HEK293 (cell line): ENCODE measurements at regions not wholly inside any gene's neighbourhood (a gene's known extent, or its start where the extent isn't known, plus 50 kb on each side); places are given as distances from the start of the nearest gene placed in this dataset.
A peak's percentile ranks its signal among the peaks of the same experiment; 100 is the strongest.

Experiments
- BCL11A ChIP-seq: fragments of 450-650 bp; formaldehyde crosslinking; IDR thresholded peaks from 2 replicates; pipeline ENCODE4 v1.5.1; 2016; ENCODE audit warnings: low read depth, missing biosample characterization, missing genetic modification characterization
- FEZF1 ChIP-seq: fragments of 450-650 bp; formaldehyde crosslinking; IDR thresholded peaks from 2 replicates; pipeline ENCODE4 v1.5.1; 2016; ENCODE audit warnings: missing biosample characterization, missing genetic modification characterization
- GLI4 ChIP-seq: fragments of 450-650 bp; formaldehyde crosslinking; IDR thresholded peaks from 2 replicates; pipeline ENCODE4 v1.5.1; 2016; ENCODE audit warnings: missing biosample characterization, missing genetic modification characterization
- HOXA7 ChIP-seq: sonication (generic); formaldehyde crosslinking; IDR thresholded peaks from 2 replicates; pipeline ENCODE4 v1.8.1; 2022; ENCODE audit warnings: missing genetic modification reagents, borderline replicate concordance
- PATZ1 ChIP-seq: fragments of 450-650 bp; formaldehyde crosslinking; IDR thresholded peaks from 2 replicates; pipeline ENCODE4 v1.5.1; 2016; ENCODE audit warnings: missing biosample characterization, missing genetic modification characterization
- RBAK ChIP-seq: fragments of 450-650 bp; formaldehyde crosslinking; IDR thresholded peaks from 2 replicates; pipeline ENCODE4 v1.5.1; 2016; ENCODE audit warnings: missing biosample characterization, missing genetic modification characterization
- TCF7L2 ChIP-seq: IDR thresholded peaks from 2 replicates; pipeline ENCODE4 v1.6.1; 2011; ENCODE audit warnings: low read depth, mild to moderate bottlenecking, inconsistent platforms, low read length, moderate library complexity, borderline replicate concordance
- ZBTB48 ChIP-seq: fragments of 450-650 bp; formaldehyde crosslinking; IDR thresholded peaks from 2 replicates; pipeline ENCODE4 v1.5.1; 2016; ENCODE audit warnings: missing biosample characterization, missing genetic modification characterization
- ZBTB49 ChIP-seq: fragments of 450-650 bp; formaldehyde crosslinking; IDR thresholded peaks from 2 replicates; pipeline ENCODE4 v1.5.1; 2016; ENCODE audit warnings: missing biosample characterization, missing genetic modification characterization, low read depth
- ZFP41 ChIP-seq: fragments of 450-650 bp; formaldehyde crosslinking; IDR thresholded peaks from 2 replicates; pipeline ENCODE4 v1.5.1; 2016; ENCODE audit warnings: missing biosample characterization, missing genetic modification characterization, borderline replicate concordance
- ZNF140 ChIP-seq: fragments of 450-650 bp; formaldehyde crosslinking; IDR thresholded peaks from 2 replicates; pipeline ENCODE4 v1.5.1; 2016; ENCODE audit warnings: missing biosample characterization, missing genetic modification characterization
- ZNF157 ChIP-seq: fragments of 450-650 bp; formaldehyde crosslinking; IDR thresholded peaks from 2 replicates; pipeline ENCODE4 v1.5.1; 2016; ENCODE audit warnings: missing biosample characterization, missing genetic modification characterization
- ZNF169 ChIP-seq: fragments of 450-650 bp; formaldehyde crosslinking; IDR thresholded peaks from 2 replicates; pipeline ENCODE4 v1.5.1; 2016; ENCODE audit warnings: missing biosample characterization, missing genetic modification characterization
- ZNF174 ChIP-seq: fragments of 450-650 bp; formaldehyde crosslinking; IDR thresholded peaks from 2 replicates; pipeline ENCODE4 v1.5.0; 2017; ENCODE audit warnings: missing biosample characterization, mild to moderate bottlenecking, missing genetic modification characterization
- ZNF175 ChIP-seq: fragments of 450-650 bp; formaldehyde crosslinking; IDR thresholded peaks from 2 replicates; pipeline ENCODE4 v1.5.1; 2016; ENCODE audit warnings: missing biosample characterization, missing genetic modification characterization
- ZNF211 ChIP-seq: fragments of 450-650 bp; formaldehyde crosslinking; IDR thresholded peaks from 2 replicates; pipeline ENCODE4 v1.5.1; 2016; ENCODE audit warnings: low read depth, missing biosample characterization, missing genetic modification characterization
- ZNF23 ChIP-seq: fragments of 450-650 bp; formaldehyde crosslinking; IDR thresholded peaks from 2 replicates; pipeline ENCODE4 v1.5.1; 2016; ENCODE audit warnings: missing biosample characterization, missing genetic modification characterization, borderline replicate concordance
- ZNF350 ChIP-seq: fragments of 450-650 bp; formaldehyde crosslinking; IDR thresholded peaks from 2 replicates; pipeline ENCODE4 v1.5.0; 2017; ENCODE audit warnings: missing biosample characterization, mild to moderate bottlenecking, missing genetic modification characterization
- ZNF37A ChIP-seq: fragments of 450-650 bp; IDR thresholded peaks from 2 replicates; pipeline ENCODE4 v1.5.1; 2018; ENCODE audit warnings: missing biosample characterization, missing genetic modification characterization
- ZNF423 ChIP-seq: fragments of 450-650 bp; formaldehyde crosslinking; IDR thresholded peaks from 2 replicates; pipeline ENCODE4 v1.5.1; 2016; ENCODE audit warnings: missing biosample characterization, missing genetic modification characterization
- ZNF549 ChIP-seq: fragments of 450-650 bp; IDR thresholded peaks from 2 replicates; pipeline ENCODE4 v1.5.1; 2018; ENCODE audit warnings: missing biosample characterization, missing genetic modification characterization, mild to moderate bottlenecking, inconsistent platforms, moderate library complexity
- ZNF558 ChIP-seq: fragments of 450-650 bp; formaldehyde crosslinking; IDR thresholded peaks from 2 replicates; pipeline ENCODE4 v1.5.1; 2016; ENCODE audit warnings: missing biosample characterization, missing genetic modification characterization
- ZNF560 ChIP-seq: fragments of 450-650 bp; formaldehyde crosslinking; IDR thresholded peaks from 2 replicates; pipeline ENCODE4 v1.5.1; 2017; ENCODE audit warnings: missing biosample characterization, missing genetic modification characterization, borderline replicate concordance
- ZNF571 ChIP-seq: fragments of 450-650 bp; formaldehyde crosslinking; IDR thresholded peaks from 2 replicates; pipeline ENCODE4 v1.5.0; 2017; ENCODE audit warnings: missing biosample characterization, missing genetic modification characterization
- ZNF596 ChIP-seq: fragments of 450-650 bp; IDR thresholded peaks from 2 replicates; pipeline ENCODE4 v1.5.0; 2018; ENCODE audit warnings: missing biosample characterization, mild to moderate bottlenecking, missing genetic modification characterization, moderate library complexity
- ZNF629 ChIP-seq: fragments of 450-650 bp; formaldehyde crosslinking; IDR thresholded peaks from 2 replicates; pipeline ENCODE4 v1.5.1; 2017; ENCODE audit warnings: missing biosample characterization, missing genetic modification characterization
- ZNF664 ChIP-seq: fragments of 450-650 bp; formaldehyde crosslinking; IDR thresholded peaks from 2 replicates; pipeline ENCODE4 v1.5.1; 2016; ENCODE audit warnings: missing biosample characterization, missing genetic modification characterization
- ZSCAN30 ChIP-seq: fragments of 450-650 bp; IDR thresholded peaks from 2 replicates; pipeline ENCODE4 v1.5.1; 2018; ENCODE audit warnings: missing biosample characterization, mild to moderate bottlenecking, missing genetic modification characterization, moderate library complexity
- TF ChIP-seq, protein P1 (sequence below): fragments of 450-650 bp; formaldehyde crosslinking; IDR thresholded peaks from 2 replicates; pipeline ENCODE4 v1.5.1; 2016; ENCODE audit warnings: missing biosample characterization, missing genetic modification characterization
- TF ChIP-seq, protein P2 (sequence below): fragments of 450-650 bp; formaldehyde crosslinking; IDR thresholded peaks from 2 replicates; pipeline ENCODE4 v1.5.0; 2017; ENCODE audit warnings: missing biosample characterization, missing genetic modification characterization, borderline replicate concordance

- no peak for TF ChIP-seq ZNF596 (tag by site-specific recombination)
- TF ChIP-seq GLI4, result no peak
- no peak for TF ChIP-seq ZNF140 (tag by site-specific recombination)
- TF ChIP-seq ZBTB48 (tag by site-specific recombination), result no peak
- TF ChIP-seq, protein P1, sequence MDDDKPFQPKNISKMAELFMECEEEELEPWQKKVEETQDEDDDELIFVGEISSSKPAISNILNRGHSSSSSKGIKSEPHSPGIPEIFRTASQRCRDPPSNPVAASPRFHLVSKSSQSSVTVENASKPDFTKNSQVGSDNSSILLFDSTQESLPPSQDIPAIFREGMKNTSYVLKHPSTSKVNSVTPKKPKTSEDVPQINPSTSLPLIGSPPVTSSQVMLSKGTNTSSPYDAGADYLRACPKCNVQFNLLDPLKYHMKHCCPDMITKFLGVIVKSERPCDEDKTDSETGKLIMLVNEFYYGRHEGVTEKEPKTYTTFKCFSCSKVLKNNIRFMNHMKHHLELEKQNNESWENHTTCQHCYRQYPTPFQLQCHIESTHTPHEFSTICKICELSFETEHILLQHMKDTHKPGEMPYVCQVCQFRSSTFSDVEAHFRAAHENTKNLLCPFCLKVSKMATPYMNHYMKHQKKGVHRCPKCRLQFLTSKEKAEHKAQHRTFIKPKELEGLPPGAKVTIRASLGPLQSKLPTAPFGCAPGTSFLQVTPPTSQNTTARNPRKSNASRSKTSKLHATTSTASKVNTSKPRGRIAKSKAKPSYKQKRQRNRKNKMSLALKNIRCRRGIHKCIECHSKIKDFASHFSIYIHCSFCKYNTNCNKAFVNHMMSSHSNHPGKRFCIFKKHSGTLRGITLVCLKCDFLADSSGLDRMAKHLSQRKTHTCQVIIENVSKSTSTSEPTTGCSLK, result no peak
- TF ChIP-seq HOXA7 (CRISPR knock-in tag), result no peak
- TF ChIP-seq BCL11A, result peak; percentile 94
- no peak; the same call in 1 of the 2 replicates for TF ChIP-seq ZNF169
- TF ChIP-seq ZNF174, result no peak
- peak; percentile 50; the same call in 1 of the 2 replicates for TF ChIP-seq TCF7L2
- TF ChIP-seq ZNF350 (tag by site-specific recombination), result no peak
- TF ChIP-seq ZNF629 (tag by site-specific recombination), result peak; percentile 96
- TF ChIP-seq ZFP41, result no peak
- no peak for TF ChIP-seq ZNF560
- TF ChIP-seq ZNF558 (tag by site-specific recombination), result peak; percentile 92
- TF ChIP-seq ZNF549, result no peak
- TF ChIP-seq ZNF175, result no peak
- TF ChIP-seq ZNF23 (tag by site-specific recombination), result no peak
- TF ChIP-seq ZBTB49 (tag by site-specific recombination), result no peak
- no peak for TF ChIP-seq ZNF157 (tag by site-specific recombination)
- peak; percentile 84 for TF ChIP-seq PATZ1 (tag by site-specific recombination)
- TF ChIP-seq ZNF571 (tag by site-specific recombination), result no peak
- TF ChIP-seq ZNF423 (tag by site-specific recombination), result no peak
- TF ChIP-seq ZNF211 (tag by site-specific recombination), result no peak
- 0 out of 2 replicates have a peak, but pooled peaks have one; percentile 20 for TF ChIP-seq RBAK (tag by site-specific recombination)
- TF ChIP-seq ZNF664 (tag by site-specific recombination), result no peak
- TF ChIP-seq ZNF37A, result 0 out of 2 replicates have a peak, but pooled peaks have one; percentile 9
- peak; percentile 57; the same call in 1 of the 2 replicates for TF ChIP-seq ZSCAN30 (tag by site-specific recombination)
- TF ChIP-seq, protein P2, sequence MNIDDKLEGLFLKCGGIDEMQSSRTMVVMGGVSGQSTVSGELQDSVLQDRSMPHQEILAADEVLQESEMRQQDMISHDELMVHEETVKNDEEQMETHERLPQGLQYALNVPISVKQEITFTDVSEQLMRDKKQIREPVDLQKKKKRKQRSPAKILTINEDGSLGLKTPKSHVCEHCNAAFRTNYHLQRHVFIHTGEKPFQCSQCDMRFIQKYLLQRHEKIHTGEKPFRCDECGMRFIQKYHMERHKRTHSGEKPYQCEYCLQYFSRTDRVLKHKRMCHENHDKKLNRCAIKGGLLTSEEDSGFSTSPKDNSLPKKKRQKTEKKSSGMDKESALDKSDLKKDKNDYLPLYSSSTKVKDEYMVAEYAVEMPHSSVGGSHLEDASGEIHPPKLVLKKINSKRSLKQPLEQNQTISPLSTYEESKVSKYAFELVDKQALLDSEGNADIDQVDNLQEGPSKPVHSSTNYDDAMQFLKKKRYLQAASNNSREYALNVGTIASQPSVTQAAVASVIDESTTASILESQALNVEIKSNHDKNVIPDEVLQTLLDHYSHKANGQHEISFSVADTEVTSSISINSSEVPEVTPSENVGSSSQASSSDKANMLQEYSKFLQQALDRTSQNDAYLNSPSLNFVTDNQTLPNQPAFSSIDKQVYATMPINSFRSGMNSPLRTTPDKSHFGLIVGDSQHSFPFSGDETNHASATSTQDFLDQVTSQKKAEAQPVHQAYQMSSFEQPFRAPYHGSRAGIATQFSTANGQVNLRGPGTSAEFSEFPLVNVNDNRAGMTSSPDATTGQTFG, result peak; percentile 82; the same call in 1 of the 2 replicates
- peak; percentile 97 for TF ChIP-seq FEZF1
Measured at GRCh38 chr9:1458503-1458902, 408.3 kb downstream of the DMRT2 start (continued).
